Medulla oblongata (tissue), 1 donor: ENCODE measurements at regions not wholly inside any gene's neighbourhood (a gene's known extent, or its start where the extent isn't known, plus 50 kb on each side); places are given as distances from the start of the nearest gene placed in this dataset.

Experiments used
- DNase-seq: peaks from one replicate; pipeline ENCODE4 v3.0.0-alpha.2; 2015; ENCODE audit errors: extremely low spot score

- DNase-seq: no peak
These were observed 1243.1 kb upstream of the ADGRB3 start for GRCh38 chr6:67391955-67392354.

GRCh38 chr6:67369679-67370078, 1265.4 kb upstream of the ADGRB3 start:
- DNase-seq: no peak

DNA sequence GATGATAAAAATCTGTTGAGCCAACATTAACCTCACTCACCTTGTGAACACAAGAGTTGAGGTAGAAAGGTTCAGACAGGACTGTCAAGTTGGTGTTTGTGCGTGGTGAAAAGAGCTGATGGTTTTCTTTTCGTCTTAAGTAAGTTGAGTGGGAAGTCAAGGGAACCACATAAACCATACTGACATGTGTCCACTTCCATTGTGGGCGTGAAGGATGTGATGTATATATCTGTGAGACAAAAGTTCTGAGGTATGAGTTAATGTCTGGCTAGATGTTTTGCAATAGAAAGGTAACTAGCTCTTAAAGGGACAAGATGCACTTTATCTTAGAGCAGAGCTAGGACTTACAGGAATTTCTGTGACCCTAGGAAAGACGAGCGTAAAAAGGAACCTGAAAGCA, 1272.1 kb upstream of the ADGRB3 start:
- DNase-seq: no peak

- DNase-seq: no peak
These were observed 1273.8 kb upstream of the ADGRB3 start for GRCh38 chr6:67361264-67361663.

GRCh38 chr6:67358241-67358640, 1276.8 kb upstream of the ADGRB3 start:
- DNase-seq: no peak

DNA sequence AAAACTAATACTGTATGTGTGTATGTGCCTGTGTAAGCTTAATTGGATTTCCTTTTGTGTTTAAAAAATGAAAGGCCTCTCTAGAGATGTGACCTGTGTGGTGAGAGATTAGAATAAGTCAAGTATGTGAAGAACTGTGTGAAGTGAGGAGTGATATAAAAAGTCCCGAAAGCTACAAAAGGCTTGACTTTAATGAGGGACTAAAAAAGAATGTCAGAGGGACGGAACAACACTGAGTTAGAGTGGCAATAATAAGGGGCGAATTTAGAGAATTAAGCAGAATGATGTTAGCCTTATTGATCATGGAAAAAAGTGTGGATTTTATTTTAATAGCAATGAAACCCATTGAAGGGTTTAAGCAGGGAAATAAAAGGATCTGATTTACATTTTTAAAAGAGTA, 1281.2 kb upstream of the ADGRB3 start:
- no peak for DNase-seq

DNA sequence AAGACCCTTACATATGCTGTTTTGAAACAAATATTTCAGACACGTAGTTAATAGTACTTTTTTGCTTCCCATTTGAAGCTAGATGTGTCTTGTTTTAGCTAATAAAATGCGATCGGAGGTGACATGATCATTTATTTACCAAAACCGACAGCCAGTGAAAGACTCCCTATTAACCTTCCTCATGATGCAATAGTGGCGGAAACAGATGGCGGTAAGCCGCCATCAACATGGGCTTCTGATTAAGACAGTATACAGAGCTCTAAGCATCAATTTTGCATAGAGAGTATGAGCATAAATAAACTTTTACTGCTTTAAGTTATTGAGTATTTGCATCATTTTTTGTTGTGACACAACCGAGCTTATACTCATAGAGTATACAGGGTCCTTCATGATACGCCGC, 1282.4 kb upstream of the ADGRB3 start:
- no peak for DNase-seq

DNA sequence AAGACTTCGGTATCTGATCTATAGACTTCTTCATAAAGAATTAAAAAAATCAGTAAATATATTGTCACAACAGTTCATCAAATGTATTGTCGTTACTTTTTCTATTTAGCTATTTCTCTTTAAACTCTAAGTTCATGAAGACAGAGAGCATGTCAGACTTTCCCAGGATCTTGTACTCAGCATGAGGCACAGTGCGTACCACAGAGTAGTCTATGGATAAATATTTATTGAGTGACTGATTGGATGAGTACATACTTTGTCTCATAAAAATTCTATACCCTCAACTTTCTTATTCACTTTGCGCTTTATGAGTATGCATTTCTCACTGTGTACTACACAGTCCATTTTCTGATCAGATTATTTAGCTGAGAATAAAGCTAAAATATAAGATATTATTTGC, 1284.4 kb upstream of the ADGRB3 start:
- DNase-seq: no peak

DNA sequence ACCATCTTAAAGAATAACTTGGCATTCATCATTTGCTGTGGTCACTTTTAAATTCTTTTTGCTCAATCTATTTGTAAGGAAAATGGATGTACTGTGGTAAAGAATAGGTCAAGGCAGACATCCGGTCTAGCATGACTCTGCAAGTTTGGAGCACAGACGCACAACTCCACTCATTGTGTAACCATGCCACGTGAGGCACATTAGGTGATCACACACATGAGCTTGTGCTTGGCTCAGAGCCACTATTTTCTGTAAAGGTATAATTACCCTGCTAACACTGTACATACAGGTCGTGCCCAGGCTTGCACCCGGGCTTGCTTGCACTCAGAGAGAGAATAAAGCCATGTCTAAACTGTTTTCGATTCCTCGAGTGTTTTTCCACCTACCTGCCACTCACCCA, 1289.1 kb upstream of the ADGRB3 start:
- DNase-seq: no peak

GRCh38 chr6:67336014-67336413, 1299.1 kb upstream of the ADGRB3 start:
- no peak for DNase-seq

DNA sequence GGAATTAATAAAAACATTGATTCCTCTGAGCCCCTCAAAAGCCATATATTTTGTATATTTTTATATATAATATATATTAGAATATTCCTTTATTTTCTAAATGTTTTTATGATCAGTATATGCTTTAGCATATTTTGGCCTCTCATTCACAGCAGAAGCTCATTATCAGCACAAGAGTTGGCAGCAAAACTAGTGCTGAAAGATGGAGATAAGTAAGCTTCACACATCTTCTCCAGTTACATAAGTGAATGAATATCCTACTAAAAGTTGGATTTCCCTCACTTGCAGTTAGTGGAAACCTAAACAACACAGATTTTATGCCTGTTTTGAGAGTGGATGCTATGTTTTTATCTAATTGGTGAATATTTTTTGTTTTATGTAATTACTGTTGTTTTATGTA, 1303.8 kb upstream of the ADGRB3 start:
- DNase-seq: no peak

- DNase-seq: no peak
These were observed 1306.8 kb upstream of the ADGRB3 start for GRCh38 chr6:67328269-67328668.

DNA sequence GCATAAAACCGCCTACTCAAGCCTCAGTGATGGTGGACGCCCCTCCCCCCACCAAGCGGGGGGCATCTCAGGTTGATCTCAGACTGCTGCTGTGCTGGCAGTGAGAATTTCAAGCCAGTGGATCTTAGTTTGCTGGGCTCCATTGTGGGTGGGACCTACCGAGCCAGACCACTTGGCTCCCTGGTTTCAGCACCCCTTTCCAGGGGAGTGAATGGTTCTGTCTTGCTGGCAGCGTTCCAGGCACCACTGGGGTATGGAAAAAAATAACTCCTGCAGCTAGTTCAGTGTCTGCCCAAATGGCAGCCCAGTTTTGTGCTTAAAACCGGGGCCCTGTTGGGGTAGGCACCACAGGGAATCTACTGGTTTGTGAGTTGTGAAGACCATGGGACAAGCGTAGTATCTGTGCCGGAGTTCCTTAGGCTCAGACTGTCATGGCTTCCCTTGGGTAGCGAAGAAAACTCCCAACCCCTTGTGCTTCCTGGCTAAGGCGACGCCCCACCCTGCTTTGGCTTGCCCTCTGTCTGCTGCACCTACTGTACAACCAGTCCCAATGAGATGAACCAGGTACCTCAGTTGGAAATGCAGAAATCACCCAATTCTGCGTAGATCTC, 1334.5 kb upstream of the ADGRB3 start:
- DNase-seq: no peak

GRCh38 chr6:67292169-67292568, 1342.9 kb upstream of the ADGRB3 start:
- DNase-seq: no peak

DNA sequence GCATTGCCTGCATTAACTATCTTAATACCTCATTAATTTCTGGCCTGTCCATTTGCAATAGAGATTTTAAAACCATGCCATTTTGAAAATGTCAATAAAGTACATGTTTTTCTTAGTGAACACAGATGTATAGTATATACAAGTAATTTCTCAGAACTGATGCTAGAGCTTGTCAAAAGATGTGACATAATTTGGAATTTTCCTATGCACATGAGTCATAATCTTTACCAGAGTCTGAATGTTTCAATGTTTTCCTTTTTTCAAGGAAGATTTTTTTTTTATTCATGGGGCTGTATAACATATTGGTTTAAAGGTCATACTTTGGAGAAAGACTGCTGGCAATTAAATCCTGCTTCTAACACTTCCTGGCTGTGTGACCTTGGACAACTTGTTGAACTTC, 1347.5 kb upstream of the ADGRB3 start:
- DNase-seq: no peak

DNA sequence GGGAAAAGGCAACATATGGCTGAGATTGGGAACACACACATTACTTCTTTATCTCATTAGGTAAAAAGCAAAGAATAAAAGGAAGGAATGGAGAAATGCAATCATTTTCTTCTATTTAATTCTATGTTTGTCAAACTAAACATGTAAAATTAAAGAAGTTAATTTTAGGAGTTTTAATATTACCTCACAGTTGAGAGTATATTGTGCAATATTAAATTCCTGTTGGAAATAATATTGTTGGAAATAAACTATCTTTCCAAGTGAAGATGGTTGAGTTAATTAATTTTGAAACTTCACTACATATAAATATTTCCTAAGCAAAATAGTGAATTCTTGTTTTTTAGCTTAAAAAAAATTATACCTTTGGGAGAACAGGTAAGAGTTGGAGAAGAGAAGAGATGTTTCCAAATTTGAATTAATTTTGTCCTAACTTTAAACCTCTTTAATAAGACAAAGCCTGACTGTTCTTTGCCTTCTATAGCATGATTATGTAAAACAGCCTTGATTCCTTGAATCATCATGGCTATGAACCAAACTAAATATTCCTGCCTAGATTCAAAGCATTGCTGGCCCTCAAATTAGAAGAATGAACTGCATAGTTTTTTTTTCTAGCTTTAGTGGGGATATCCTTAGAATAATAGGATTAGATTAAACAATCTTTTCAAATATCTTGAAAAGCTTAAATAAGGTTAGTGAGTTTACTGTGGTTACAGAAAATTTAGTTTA, 1349.1 kb upstream of the ADGRB3 start:
- no peak for DNase-seq

DNA sequence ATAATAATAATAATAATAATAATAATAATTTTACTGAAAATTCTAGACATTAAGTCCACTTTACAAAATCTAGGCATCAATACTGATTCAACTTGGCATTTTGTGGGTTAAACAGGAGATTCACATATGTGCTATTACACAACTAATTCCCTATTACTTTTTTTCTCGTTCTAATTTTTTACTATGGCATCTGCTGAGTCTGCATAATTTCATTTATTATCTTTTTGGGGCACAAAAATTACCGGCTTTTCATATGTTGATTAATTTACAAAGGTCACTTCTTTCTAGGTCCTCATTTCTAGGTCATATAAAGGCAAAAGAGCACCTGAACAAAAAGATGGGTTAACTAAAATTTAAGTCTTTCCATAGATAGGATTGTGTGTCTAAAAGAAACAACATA, 1357.8 kb upstream of the ADGRB3 start:
- no peak for DNase-seq

- DNase-seq: no peak
These were observed 1368.8 kb upstream of the ADGRB3 start for GRCh38 chr6:67265996-67266921.

GRCh38 chr6:67252663-67253062, 1382.4 kb upstream of the ADGRB3 start:
- no peak for DNase-seq

GRCh38 chr6:67248077-67248476, 1387.0 kb upstream of the ADGRB3 start:
- no peak for DNase-seq

GRCh38 chr6:67244037-67244436, 1391.0 kb upstream of the ADGRB3 start:
- no peak for DNase-seq

GRCh38 chr6:67237277-67237676, 1397.8 kb upstream of the ADGRB3 start:
- DNase-seq: no peak

- no peak for DNase-seq
These were observed 1404.0 kb upstream of the ADGRB3 start for GRCh38 chr6:67231092-67231491.
